Tibial nerve (tissue), 4 donors: ENCODE measurements at regions not wholly inside any gene's neighbourhood (a gene's known extent, or its start where the extent isn't known, plus 50 kb on each side); places are given as distances from the start of the nearest gene placed in this dataset.

Experiments used
- EP300 ChIP-seq, 2 donors: sonication (generic); formaldehyde crosslinking; IDR thresholded peaks; one replicate each; pipeline ENCODE4 v1.6.1; 2017; ENCODE audit warnings: antibody characterized with exemption in 2 of 2, mild to moderate bottlenecking in 1 of 2
- POLR2A ChIP-seq, 2 donors: fragments of 450-650 bp; IDR thresholded peaks; one replicate each; pipeline ENCODE4 v1.6.1; 2017; ENCODE audit warnings: antibody characterized with exemption in 2 of 2, mild to moderate bottlenecking in 2 of 2, moderate library complexity in 2 of 2
- TF ChIP-seq, protein P1 (sequence below), 5 experiments: fragments of 200-600 bp in 3 of 5; fragments of 450-650 bp in 2 of 5; sonication (generic) in 3 of 5; IDR thresholded peaks; one replicate each; pipeline ENCODE4 v1.5.1; 2016 to 2019; ENCODE audit warnings: antibody characterized with exemption in 5 of 5, mild to moderate bottlenecking in 3 of 5, moderate library complexity in 2 of 5

DNA sequence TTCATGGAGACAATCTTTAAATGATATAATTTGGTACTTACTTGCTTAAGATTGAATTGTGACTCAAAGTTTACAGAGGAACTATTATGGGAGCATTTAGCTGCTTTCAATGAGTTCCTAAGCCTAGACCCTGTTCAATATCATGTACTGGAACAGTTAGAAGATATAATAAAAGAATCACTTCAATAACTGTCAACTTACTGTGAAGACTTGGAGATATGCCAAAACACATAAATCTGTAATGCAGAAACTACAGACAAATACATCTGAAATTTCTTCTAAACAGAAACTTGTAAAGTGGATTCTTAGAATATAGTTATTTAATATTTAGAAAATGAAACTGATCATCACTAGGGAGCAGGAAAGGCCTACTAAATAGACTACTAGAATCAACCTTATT lies 259.3 kb downstream of the HLX start:
- TF ChIP-seq, protein P1, sequence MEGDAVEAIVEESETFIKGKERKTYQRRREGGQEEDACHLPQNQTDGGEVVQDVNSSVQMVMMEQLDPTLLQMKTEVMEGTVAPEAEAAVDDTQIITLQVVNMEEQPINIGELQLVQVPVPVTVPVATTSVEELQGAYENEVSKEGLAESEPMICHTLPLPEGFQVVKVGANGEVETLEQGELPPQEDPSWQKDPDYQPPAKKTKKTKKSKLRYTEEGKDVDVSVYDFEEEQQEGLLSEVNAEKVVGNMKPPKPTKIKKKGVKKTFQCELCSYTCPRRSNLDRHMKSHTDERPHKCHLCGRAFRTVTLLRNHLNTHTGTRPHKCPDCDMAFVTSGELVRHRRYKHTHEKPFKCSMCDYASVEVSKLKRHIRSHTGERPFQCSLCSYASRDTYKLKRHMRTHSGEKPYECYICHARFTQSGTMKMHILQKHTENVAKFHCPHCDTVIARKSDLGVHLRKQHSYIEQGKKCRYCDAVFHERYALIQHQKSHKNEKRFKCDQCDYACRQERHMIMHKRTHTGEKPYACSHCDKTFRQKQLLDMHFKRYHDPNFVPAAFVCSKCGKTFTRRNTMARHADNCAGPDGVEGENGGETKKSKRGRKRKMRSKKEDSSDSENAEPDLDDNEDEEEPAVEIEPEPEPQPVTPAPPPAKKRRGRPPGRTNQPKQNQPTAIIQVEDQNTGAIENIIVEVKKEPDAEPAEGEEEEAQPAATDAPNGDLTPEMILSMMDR (IDR thresholded peaks at IDR 0.05), result no peak
- TF ChIP-seq POLR2A (IDR thresholded peaks at IDR 0.05), result no peak
- TF ChIP-seq EP300 (IDR thresholded peaks at IDR 0.05), result no peak
